Osteoblast (primary cell): ENCODE measurements at regions not wholly inside any gene's neighbourhood (a gene's known extent, or its start where the extent isn't known, plus 50 kb on each side); places are given as distances from the start of the nearest gene placed in this dataset.

ENCODE experiments used
- DNase-seq: peaks from one replicate; pipeline ENCODE4 v3.0.0; 2011; ENCODE audit warnings: low spot score, mixed read lengths; ENCODE audit not compliant: insufficient read length; ENCODE audit errors: missing footprints
- H2AFZ ChIP-seq: 2 replicates; pipeline ENCODE4 v1.6.0; 2011; ENCODE audit warnings: mild to moderate bottlenecking, low read length
- H3K27ac ChIP-seq: 2 replicates; pipeline ENCODE4 v1.5.1; 2011; ENCODE audit warnings: mild to moderate bottlenecking, low read depth, low read length, moderate library complexity
- H3K27me3 ChIP-seq: 2 replicates; pipeline ENCODE4 v1.6.0; 2012; ENCODE audit warnings: mild to moderate bottlenecking, control low read depth, inconsistent platforms, low read length, moderate library complexity; ENCODE audit not compliant: insufficient read depth
- H3K36me3 ChIP-seq: 2 replicates; pipeline ENCODE4 v1.5.1; 2011; ENCODE audit warnings: mild to moderate bottlenecking, low read length, control low read depth, moderate library complexity; ENCODE audit not compliant: insufficient read depth
- H3K4me1 ChIP-seq: 2 replicates; pipeline ENCODE4 v1.5.1; 2011; ENCODE audit warnings: mild to moderate bottlenecking, low read length, control low read depth, moderate library complexity; ENCODE audit not compliant: insufficient read depth
- H3K4me2 ChIP-seq: 2 replicates; pipeline ENCODE4 v1.6.0; 2011; ENCODE audit warnings: mild to moderate bottlenecking, low read length; ENCODE audit not compliant: insufficient read depth
- H3K4me3 ChIP-seq: fragments of 200-600 bp; sonication (generic); 3 replicates; pipeline ENCODE4 v1.5.1; 2012; ENCODE audit warnings: mild to moderate bottlenecking, low read length, inconsistent platforms; ENCODE audit not compliant: insufficient read depth
- H3K79me2 ChIP-seq: 2 replicates; pipeline ENCODE4 v1.6.0; 2012; ENCODE audit warnings: mild to moderate bottlenecking, low read length, control low read depth, inconsistent platforms; ENCODE audit not compliant: insufficient read depth
- H3K9me3 ChIP-seq: 2 replicates; pipeline ENCODE4 v1.5.1; 2011; ENCODE audit warnings: low read depth, low read length, control low read depth
- H4K20me1 ChIP-seq: 2 replicates; pipeline ENCODE4 v1.6.0; 2012; ENCODE audit warnings: mild to moderate bottlenecking, low read length, control low read depth; ENCODE audit not compliant: insufficient read depth
- TF ChIP-seq, protein P1 (sequence below): IDR thresholded peaks from 2 replicates; pipeline ENCODE4 v1.5.1; 2011; ENCODE audit warnings: mild to moderate bottlenecking, low read depth, low read length, moderate library complexity; ENCODE audit errors: extremely low read depth

DNA sequence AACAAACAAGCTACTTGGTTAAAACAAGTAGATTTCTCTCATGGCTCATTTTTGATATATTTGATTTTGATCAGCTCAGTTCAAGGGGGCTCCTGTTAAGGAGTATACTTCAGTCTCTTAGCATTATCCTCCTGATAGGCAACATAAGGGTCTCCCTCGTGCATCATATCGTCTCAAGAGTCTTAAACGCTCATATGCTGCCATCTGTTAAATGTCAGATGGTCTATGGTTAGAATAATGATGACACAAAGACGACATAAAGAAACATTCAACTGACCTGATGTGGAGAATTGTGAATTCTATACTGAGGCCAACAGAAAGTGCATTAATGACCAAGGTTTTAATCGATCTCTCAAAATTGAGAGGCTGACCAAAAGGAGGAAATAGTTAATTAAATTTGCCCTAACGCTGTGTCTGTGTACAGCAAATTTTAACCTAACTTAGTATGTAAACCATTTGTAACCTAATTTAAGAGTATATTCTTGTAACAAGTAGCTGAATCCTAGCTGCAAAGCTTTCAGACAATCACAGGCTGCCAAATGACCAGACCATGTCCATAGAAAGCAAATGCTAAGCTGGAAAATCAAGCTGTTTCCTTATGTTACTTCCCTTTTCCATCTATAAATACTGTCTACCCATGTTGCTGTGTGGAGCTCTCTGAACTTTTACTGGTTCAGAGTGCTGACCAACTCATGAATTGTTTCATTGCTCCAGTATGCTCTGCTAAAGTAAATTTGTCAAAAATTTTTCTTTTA, 1688.5 kb downstream of the GRIK2 start:
- DNase-seq, result no peak
- H3K36me3 ChIP-seq, result no peaks in the 10 kb centered on the region
- H2AFZ ChIP-seq, result no peak overlapping the region
- H3K4me1 ChIP-seq, result no peaks in the 10 kb centered on the region
- TF ChIP-seq, protein P1, sequence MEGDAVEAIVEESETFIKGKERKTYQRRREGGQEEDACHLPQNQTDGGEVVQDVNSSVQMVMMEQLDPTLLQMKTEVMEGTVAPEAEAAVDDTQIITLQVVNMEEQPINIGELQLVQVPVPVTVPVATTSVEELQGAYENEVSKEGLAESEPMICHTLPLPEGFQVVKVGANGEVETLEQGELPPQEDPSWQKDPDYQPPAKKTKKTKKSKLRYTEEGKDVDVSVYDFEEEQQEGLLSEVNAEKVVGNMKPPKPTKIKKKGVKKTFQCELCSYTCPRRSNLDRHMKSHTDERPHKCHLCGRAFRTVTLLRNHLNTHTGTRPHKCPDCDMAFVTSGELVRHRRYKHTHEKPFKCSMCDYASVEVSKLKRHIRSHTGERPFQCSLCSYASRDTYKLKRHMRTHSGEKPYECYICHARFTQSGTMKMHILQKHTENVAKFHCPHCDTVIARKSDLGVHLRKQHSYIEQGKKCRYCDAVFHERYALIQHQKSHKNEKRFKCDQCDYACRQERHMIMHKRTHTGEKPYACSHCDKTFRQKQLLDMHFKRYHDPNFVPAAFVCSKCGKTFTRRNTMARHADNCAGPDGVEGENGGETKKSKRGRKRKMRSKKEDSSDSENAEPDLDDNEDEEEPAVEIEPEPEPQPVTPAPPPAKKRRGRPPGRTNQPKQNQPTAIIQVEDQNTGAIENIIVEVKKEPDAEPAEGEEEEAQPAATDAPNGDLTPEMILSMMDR, result no peak
- H3K79me2 ChIP-seq, result no peaks in the 10 kb centered on the region
- H4K20me1 ChIP-seq, result no peaks in the 10 kb centered on the region
- H3K9me3 ChIP-seq, result peaks cover 2% of the 10 kb centered on the region
- no peak overlapping the region for H3K4me2 ChIP-seq
- H3K27me3 ChIP-seq, result no peaks in the 10 kb centered on the region
- H3K27ac ChIP-seq, result no peak overlapping the region
- H3K4me3 ChIP-seq, result no peak overlapping the region

DNA sequence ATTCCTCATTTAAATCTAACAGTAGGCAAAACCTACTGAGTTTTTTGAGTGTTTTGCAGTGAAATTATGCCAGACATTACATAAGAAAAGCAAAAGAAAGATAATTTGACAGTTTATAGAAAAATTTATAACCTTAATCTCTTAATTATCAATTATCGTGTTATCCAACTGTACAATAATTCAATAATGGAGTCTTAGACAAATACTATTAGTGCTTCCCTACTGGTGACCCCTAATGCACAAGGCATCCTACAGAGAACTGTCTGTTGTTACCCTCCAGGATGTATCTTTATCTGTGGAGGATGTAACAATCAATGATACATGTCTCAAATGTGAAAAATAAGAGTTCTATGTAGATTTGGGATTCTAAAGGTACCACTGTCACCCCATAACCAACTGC, 1687.6 kb downstream of the GRIK2 start:
- Histone ChIP-seq H2AFZ (no peak overlapping the region), H3K4me3 (no peak overlapping the region), H3K36me3 (no peaks in the 10 kb centered on the region), H3K9me3 (peaks cover 2% of the 10 kb centered on the region), H3K4me2 (no peak overlapping the region), H3K27me3 (no peaks in the 10 kb centered on the region), H3K79me2 (no peaks in the 10 kb centered on the region), H3K27ac (no peak overlapping the region), H3K4me1 (no peaks in the 10 kb centered on the region), H4K20me1 (no peaks in the 10 kb centered on the region)
- TF ChIP-seq, protein P1, result no peak
- no peak for DNase-seq

DNA sequence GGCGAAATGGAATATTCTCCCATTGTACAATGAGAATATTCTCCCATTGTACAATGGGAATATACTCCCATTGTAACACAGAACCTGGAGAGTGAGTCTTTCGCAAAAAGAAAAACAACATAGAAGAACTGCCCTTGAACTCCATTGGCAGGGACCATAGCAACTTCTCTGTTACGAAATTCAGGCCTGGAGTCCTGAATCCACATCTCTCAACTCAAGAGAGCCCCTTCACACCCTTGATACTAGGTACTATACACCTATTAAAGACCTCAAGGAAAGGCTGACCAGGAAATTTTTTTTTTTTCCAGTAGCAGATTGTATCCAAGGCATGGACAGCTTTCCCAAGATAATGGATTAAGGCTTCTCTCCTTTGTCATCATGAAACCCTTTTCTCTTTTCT, 1687.0 kb downstream of the GRIK2 start:
- no peaks in the 10 kb centered on the region for H3K4me1 ChIP-seq
- H3K4me2 ChIP-seq, result no peak overlapping the region
- H3K27me3 ChIP-seq, result no peaks in the 10 kb centered on the region
- no peak overlapping the region for H3K4me3 ChIP-seq
- H3K27ac ChIP-seq, result no peak overlapping the region
- H3K79me2 ChIP-seq, result no peaks in the 10 kb centered on the region
- DNase-seq, result no peak
- no peaks in the 10 kb centered on the region for H3K9me3 ChIP-seq
- H3K36me3 ChIP-seq, result no peaks in the 10 kb centered on the region
- TF ChIP-seq, protein P1, result no peak
- H4K20me1 ChIP-seq, result no peaks in the 10 kb centered on the region
- H2AFZ ChIP-seq, result no peak overlapping the region

DNA sequence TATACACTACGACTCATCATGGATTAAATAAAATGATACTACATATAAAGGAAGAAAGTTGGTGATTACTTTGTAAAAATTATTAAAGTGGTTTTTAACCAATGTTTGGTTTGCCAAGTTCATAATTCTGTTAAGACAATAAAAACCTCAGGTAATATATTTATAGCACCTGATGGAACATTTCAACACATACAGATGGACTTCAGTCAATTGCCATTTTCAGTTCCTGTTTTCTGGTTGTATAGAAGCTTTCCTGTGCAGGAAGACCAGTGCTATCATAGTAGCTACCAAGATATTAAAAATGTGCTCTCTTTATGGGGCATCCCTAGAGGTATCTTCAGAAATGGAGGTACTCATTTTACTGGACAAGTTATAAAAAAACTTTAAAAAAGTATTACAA, 1686.4 kb downstream of the GRIK2 start:
- H3K27me3 ChIP-seq, result no peaks in the 10 kb centered on the region

More for the DNA sequence above, 1686.4 kb downstream of the GRIK2 start:
- H4K20me1 ChIP-seq, result no peaks in the 10 kb centered on the region
- H3K9me3 ChIP-seq, result no peaks in the 10 kb centered on the region
- no peak overlapping the region for H3K4me3 ChIP-seq
- no peak overlapping the region for H3K4me2 ChIP-seq
- TF ChIP-seq, protein P1, result no peak
- no peak overlapping the region for H3K27ac ChIP-seq
- DNase-seq, result no peak
- no peaks in the 10 kb centered on the region for H3K36me3 ChIP-seq
- no peaks in the 10 kb centered on the region for H3K79me2 ChIP-seq
- H2AFZ ChIP-seq, result no peak overlapping the region
- no peaks in the 10 kb centered on the region for H3K4me1 ChIP-seq
